Body of pancreas (tissue), 4 donors: ENCODE measurements at regions not wholly inside any gene's neighbourhood (a gene's known extent, or its start where the extent isn't known, plus 50 kb on each side); places are given as distances from the start of the nearest gene placed in this dataset.
"Not testable (repeated sequence)": the region's sequence is repeated elsewhere in the genome, so short reads cannot be mapped to it uniquely, and the experiment has no call there.

Source experiments
- ATAC-seq: fragments of 150-250 bp; one replicate; pipeline ENCODE4 v1.9.1; 2016
- DNase-seq, 4 donors: peaks; one replicate each; pipeline ENCODE4 v3.0.0-alpha.2; 2019
- H3K27ac ChIP-seq, 4 donors: fragments of 200-600 bp; sonication (generic); 1 replicate in 3 of 4; 2 replicates in 1 of 4; pipeline versions ENCODE4 v1.5.1 to v1.6.1; 2016 to 2019; ENCODE audit warnings: mild to moderate bottlenecking in 1 of 4, mixed read lengths in 1 of 4, moderate library complexity in 1 of 4
- H3K27me3 ChIP-seq, 2 donors: fragments of 200-600 bp; sonication (generic); one replicate each; pipeline ENCODE4 v1.6.0; 2016; ENCODE audit warnings: mild to moderate bottlenecking in 1 of 2
- H3K36me3 ChIP-seq, 2 donors: fragments of 200-600 bp; sonication (generic); replicated peaks in 1 of 2; 2 replicates each; pipeline ENCODE4 v1.5.1; 2016; ENCODE audit warnings: low read depth in 2 of 2; ENCODE audit not compliant: insufficient read depth in 1 of 2
- H3K4me1 ChIP-seq: fragments of 200-600 bp; sonication (generic); one replicate; pipeline ENCODE4 v1.6.0; 2016
- H3K4me3 ChIP-seq, 2 donors: fragments of 200-600 bp; sonication (generic); 1 replicate in 1 of 2; 2 replicates in 1 of 2; pipeline ENCODE4 v1.5.1; 2016 to 2019
- H3K9me3 ChIP-seq, 3 donors: fragments of 200-600 bp; sonication (generic); 1 replicate in 2 of 3; 2 replicates in 1 of 3; pipeline ENCODE4 v1.5.1; 2016
- POLR2A ChIP-seq, 3 donors: fragments of 450-650 bp; IDR thresholded peaks; one replicate each; pipeline ENCODE4 v1.6.1; 2016; ENCODE audit warnings: antibody characterized with exemption in 3 of 3, mild to moderate bottlenecking in 2 of 3
- WGBS, 2 donors: methylation state at CpG; one replicate each; pipeline ENCODE4 v1.1.5; 2017; 5-methylcytosine and 5-hydroxymethylcytosine counted together
- intact Hi-C: fragments of 100-400 bp; cut with DNase I; formaldehyde crosslinking; loops from one replicate; pipeline ENCODE4 v1.15.1; 2023

- ATAC-seq, H3K27me3 ChIP-seq, H3K4me3 ChIP-seq, H3K9me3 ChIP-seq, H3K36me3 ChIP-seq, intact Hi-C loops: not testable (repeated sequence)
- 39 to 50% methylated on average over 6 to 9 of the region's 18 CpGs for WGBS, 2 donors
- DNase-seq: peak in 2 of 4 donors; percentile 24 to 41
- Histone ChIP-seq H3K27ac (peak overlapping the region in 3 of 4 donors; percentile 2 to 60 (median 44)), H3K4me1 (peaks cover 79% of the 10 kb centered on the region)
Measured at GRCh38 chr16:21513812-21514473, 85.4 kb upstream of the METTL9 start.

DNA sequence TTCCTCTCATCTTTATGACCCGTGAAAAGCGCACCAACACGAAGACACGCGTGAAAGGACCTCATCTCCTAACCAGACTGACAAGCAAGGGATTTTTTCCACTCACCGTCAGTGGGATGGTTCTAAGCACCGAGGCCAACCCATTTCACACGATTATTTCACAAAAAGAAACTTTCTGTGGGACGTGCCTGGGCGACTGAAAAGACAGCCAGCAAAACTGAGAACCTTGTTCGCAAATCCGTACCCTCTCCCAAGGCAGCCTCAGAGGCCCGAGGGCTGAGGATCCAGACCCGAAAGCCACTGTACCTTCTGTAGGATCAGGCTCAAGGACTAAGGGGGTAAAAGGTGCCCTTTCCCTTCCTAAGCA is 84.9 kb upstream of the METTL9 start:
- peak overlapping the region in 2 of 4 donors; percentile 44 to 60 for H3K27ac ChIP-seq
- H3K27me3 ChIP-seq, H3K9me3 ChIP-seq, H3K36me3 ChIP-seq, intact Hi-C loops, ATAC-seq, H3K4me3 ChIP-seq: not testable (repeated sequence)
- WGBS, 2 donors: 72 to 81% methylated on average over 14 of the region's 14 CpGs
- peaks cover 79% of the 10 kb centered on the region for H3K4me1 ChIP-seq
- DNase-seq: peak in 1 of 4 donors; percentile 1

DNA sequence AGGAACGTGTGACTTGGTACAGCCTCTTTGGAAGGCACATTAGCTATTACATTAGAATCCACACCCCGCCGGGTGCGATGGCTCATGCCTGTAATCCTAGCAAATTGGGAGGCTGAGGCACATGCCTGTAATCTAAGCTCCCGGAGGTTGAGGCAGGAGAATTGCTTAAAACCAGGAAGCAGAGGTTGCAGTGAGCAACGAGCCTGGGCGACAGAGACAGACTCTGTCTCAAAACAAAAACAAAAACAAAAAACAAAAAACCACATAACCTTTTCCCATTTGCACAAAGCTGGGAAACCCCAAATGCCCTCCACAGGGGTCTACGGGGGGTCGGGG is 82.7 kb upstream of the METTL9 start:
- H3K36me3 ChIP-seq, H3K27ac ChIP-seq, intact Hi-C loops, H3K4me3 ChIP-seq, ATAC-seq, H3K27me3 ChIP-seq, H3K9me3 ChIP-seq: not testable (repeated sequence)
- peaks cover 66% of the 10 kb centered on the region for H3K4me1 ChIP-seq
- DNase-seq: peak in 1 of 4 donors; percentile 0
- WGBS, 2 donors: 72 to 75% methylated on average over 7 to 8 of the region's 9 CpGs

- H3K4me3 ChIP-seq, H3K9me3 ChIP-seq, H3K27me3 ChIP-seq, ATAC-seq, H3K36me3 ChIP-seq, intact Hi-C loops: not testable (repeated sequence)
- 77 to 85% methylated on average over 9 to 10 of the region's 10 CpGs for WGBS, 2 donors
- peaks cover 60% of the 10 kb centered on the region for H3K4me1 ChIP-seq
- peak in 1 of 4 donors; percentile 5 for DNase-seq
- peak overlapping the region in 2 of 4 donors; percentile 41 to 60 for H3K27ac ChIP-seq
Measured at GRCh38 chr16:21517263-21517662, 82.1 kb upstream of the METTL9 start.

DNA sequence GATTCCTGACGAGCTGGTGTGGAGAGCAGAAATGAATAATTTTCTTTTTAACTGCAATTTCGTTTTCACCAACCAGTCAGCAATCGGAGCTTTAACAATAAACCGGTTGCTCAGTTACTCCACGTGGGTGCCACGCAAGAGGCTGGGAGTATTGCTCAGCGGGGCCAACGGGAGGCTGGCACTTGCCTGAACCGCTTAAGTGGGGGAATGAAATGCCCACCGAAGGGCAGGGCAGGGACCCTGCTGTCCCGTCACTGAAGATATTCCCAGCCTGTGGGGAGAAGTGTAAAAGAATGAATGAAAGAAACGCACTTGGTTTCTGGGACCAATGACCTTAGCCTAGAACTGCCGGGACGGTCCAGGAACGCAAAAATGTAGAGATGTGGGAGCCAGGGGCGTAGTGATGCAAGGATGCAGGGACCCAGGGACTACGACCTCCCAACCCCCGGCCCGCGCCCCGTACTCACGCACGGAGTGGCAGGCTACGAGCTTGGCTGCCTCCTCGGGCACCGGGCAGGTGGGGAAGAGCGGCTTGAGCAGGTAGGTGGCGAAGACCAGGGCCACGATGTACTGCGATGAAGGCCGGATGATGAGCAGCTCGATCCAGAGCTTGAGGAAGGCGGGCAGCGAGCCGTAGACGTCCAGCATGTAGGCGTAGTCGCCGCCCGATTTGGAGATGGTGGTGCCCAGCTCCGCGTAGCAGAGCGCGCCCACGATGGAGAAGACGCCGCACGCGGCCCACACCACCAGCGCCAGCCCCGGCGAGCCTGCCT is 79.8 kb upstream of the METTL9 start:
- intact Hi-C loops, DNase-seq: not testable (repeated sequence)

DNA sequence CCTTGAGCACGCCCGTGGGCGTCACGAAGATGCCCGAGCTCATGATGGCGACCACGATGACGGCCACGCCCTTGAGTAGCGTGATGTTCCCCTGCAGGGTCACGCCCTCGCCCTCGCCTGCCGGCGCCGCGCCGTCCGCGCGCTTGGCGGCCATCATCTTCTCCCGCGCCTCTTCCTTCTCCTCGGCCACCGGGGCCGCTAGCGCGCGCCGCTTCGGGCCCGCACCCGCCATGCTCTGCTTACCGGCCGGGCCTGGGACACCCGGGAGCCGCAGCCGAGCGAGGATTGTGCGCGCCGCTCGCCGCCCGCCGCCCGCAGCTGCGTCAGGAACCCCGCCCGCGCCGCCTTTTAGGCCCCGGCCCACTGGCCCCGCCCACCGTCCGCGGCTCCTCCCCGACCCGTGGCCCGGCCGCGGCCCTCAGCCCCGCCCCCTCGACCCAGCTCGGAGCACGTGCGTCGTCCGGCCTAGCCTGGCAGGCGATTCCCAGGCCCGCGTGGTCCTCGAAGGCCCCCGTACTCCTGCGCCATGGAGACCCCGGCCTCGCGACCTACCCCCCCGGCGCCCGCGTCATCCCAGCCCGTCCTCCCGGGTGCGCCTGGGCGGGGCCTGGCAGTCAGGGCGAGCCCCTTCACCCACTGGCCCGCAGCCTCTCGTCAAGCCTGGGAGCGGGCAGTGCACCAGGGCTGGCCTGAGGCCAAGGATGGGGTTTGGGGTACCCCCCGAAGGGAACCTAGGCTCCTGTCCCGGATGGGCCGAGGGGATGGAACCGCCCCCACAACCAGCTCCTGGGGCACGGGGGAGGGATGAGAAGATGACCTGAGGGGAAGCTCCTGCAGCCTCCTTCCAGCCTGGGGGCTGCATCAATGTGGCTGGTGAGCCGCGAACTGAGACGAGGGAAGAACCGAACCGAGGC is 79.0 kb upstream of the METTL9 start:
- Histone ChIP-seq H3K4me3 (peak overlapping the region in 1 of 2 donors; percentile 23), H3K27ac (peak overlapping the region; percentile 48 to 85 (median 67)), H3K4me1 (peaks cover 33% of the 10 kb centered on the region)
- intact Hi-C loops, H3K36me3 ChIP-seq, H3K27me3 ChIP-seq, H3K9me3 ChIP-seq: not testable (repeated sequence)
- peak; percentile 20 to 67 (median 47) for TF ChIP-seq POLR2A (IDR thresholded peaks at IDR 0.05)
- ATAC-seq (peak; percentile 86), DNase-seq (peak; percentile 88 to 94 (median 92))
- WGBS, 2 donors: 2 to 6% methylated on average over 48 to 79 of the region's 101 CpGs

More for the DNA sequence above, 79.8 kb upstream of the METTL9 start:
- H3K4me3 ChIP-seq: peak overlapping the region in 1 of 2 donors; percentile 36
- peak overlapping the region in 2 of 4 donors; percentile 76 to 85 for H3K27ac ChIP-seq
- H3K27me3 ChIP-seq, H3K9me3 ChIP-seq, H3K36me3 ChIP-seq: not testable (repeated sequence)
- 5 to 9% methylated on average over 31 to 47 of the region's 52 CpGs for WGBS, 2 donors
- H3K4me1 ChIP-seq: peaks cover 41% of the 10 kb centered on the region
- ATAC-seq: peak; percentile 16

DNA sequence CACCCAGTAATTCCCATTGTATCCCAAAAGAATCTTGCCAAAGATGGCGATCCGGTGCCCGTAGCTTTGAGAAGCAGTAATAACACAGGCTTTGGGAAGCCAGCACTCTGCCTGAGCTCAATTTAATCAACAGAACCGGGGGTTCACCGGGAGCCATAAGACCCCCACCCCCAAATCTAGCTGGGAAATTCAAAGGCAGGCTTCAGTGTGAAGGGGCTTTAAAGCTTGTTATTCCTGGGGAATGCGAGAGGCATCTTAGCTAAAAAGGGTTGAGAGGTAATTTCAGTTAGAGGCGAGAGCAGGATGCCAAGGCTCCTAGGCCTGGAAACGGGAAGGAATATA is 78.4 kb upstream of the METTL9 start:
- WGBS, 2 donors: 77 to 86% methylated on average over 8 of the region's 8 CpGs
- H3K36me3 ChIP-seq, intact Hi-C loops, H3K27me3 ChIP-seq, H3K9me3 ChIP-seq, H3K4me3 ChIP-seq, ATAC-seq, DNase-seq: not testable (repeated sequence)
- Histone ChIP-seq H3K27ac (peak overlapping the region in 1 of 4 donors; percentile 31), H3K4me1 (peaks cover 30% of the 10 kb centered on the region)
